ENCODE measurements at regions not wholly inside any gene's neighbourhood (a gene's known extent, or its start where the extent isn't known, plus 50 kb on each side); places are given as distances from the start of the nearest gene placed in this dataset.

- TF ChIP-seq CTCF (IDR thresholded peaks at IDR 0.05; ENCODE audit: low read length) (no peak), EZH2 (IDR thresholded peaks at IDR 0.05; ENCODE audit: borderline replicate concordance, low read length) (no peak)
Observed at GRCh38 chr5:166086568-166086967, 2204.9 kb upstream of the WWC1 start.
